HepG2 (cell line): ENCODE measurements at regions not wholly inside any gene's neighbourhood (a gene's known extent, or its start where the extent isn't known, plus 50 kb on each side); places are given as distances from the start of the nearest gene placed in this dataset.
A peak's percentile ranks its signal among the peaks of the same experiment; 100 is the strongest.

Source experiments
- CHD4 ChIP-seq: fragments of 200-600 bp; sonication (generic); IDR thresholded peaks from 2 replicates; pipeline ENCODE4 v1.7.0; 2017; ENCODE audit warnings: mild to moderate bottlenecking, low read length, borderline replicate concordance
- CREM ChIP-seq, 2 experiments: sonication (generic) in 1 of 2; formaldehyde crosslinking in 1 of 2; IDR thresholded peaks; 2 replicates each; pipeline versions ENCODE4 v1.4.0 to v1.6.1; 2016 to 2020; ENCODE audit warnings: antibody characterized with exemption in 1 of 2, mild to moderate bottlenecking in 1 of 2, missing genetic modification reagents in 1 of 2
- FOXJ3 ChIP-seq: sonication (generic); formaldehyde crosslinking; IDR thresholded peaks from 2 replicates; pipeline ENCODE4 v1.4.0; 2020; ENCODE audit warnings: missing genetic modification reagents, mild to moderate bottlenecking, borderline replicate concordance
- HDAC1 ChIP-seq: sonication (generic); formaldehyde crosslinking; IDR thresholded peaks from 2 replicates; pipeline ENCODE4 v1.5.1; 2020; ENCODE audit warnings: mild to moderate bottlenecking, missing genetic modification reagents
- HOXA9 ChIP-seq: sonication (generic); formaldehyde crosslinking; IDR thresholded peaks from 2 replicates; pipeline ENCODE4 v1.8.1; 2022; ENCODE audit warnings: missing genetic modification reagents, mild to moderate bottlenecking, moderate library complexity, borderline replicate concordance
- NPAS2 ChIP-seq: sonication (generic); formaldehyde crosslinking; IDR thresholded peaks from 2 replicates; pipeline ENCODE4 v1.8.0; 2022; ENCODE audit warnings: mild to moderate bottlenecking, missing genetic modification reagents, borderline replicate concordance
- ONECUT2 ChIP-seq: sonication (generic); formaldehyde crosslinking; IDR thresholded peaks from 2 replicates; pipeline ENCODE4 v1.4.0; 2020; ENCODE audit warnings: missing genetic modification reagents
- PHF20 ChIP-seq: sonication (generic); formaldehyde crosslinking; IDR thresholded peaks from 2 replicates; pipeline ENCODE4 v1.5.0; 2020; ENCODE audit warnings: mild to moderate bottlenecking, missing genetic modification reagents
- SAP130 ChIP-seq: IDR thresholded peaks from 2 replicates; pipeline ENCODE4 v1.6.1; 2016; ENCODE audit warnings: low read depth
- SNAI1 ChIP-seq: sonication (generic); formaldehyde crosslinking; IDR thresholded peaks from 2 replicates; pipeline ENCODE4 v1.5.0; 2020; ENCODE audit warnings: mild to moderate bottlenecking, missing genetic modification reagents, borderline replicate concordance
- SOX6 ChIP-seq, 2 experiments: fragments of 450-650 bp in 1 of 2; sonication (generic) in 1 of 2; formaldehyde crosslinking in 1 of 2; IDR thresholded peaks; 2 replicates each; pipeline versions ENCODE4 v1.4.0 to v1.6.1; 2017 to 2020; ENCODE audit warnings: antibody characterized with exemption in 1 of 2, mild to moderate bottlenecking in 1 of 2, missing genetic modification reagents in 1 of 2
- ZMYM4 ChIP-seq: sonication (generic); formaldehyde crosslinking; IDR thresholded peaks from 2 replicates; pipeline ENCODE4 v1.8.1; 2023; ENCODE audit warnings: mild to moderate bottlenecking, missing genetic modification reagents
- ZNF205 ChIP-seq: IDR thresholded peaks from 2 replicates; pipeline ENCODE4 v1.6.1; 2018; ENCODE audit warnings: missing biosample characterization, missing genetic modification reagents
- ZNF3 ChIP-seq: IDR thresholded peaks from 2 replicates; pipeline ENCODE4 v1.7.0; 2017; ENCODE audit warnings: inconsistent platforms
- ZNF317 ChIP-seq: sonication (generic); formaldehyde crosslinking; IDR thresholded peaks from 2 replicates; pipeline ENCODE4 v1.5.0; 2020; ENCODE audit warnings: mild to moderate bottlenecking, missing genetic modification reagents
- ZNF547 ChIP-seq: sonication (generic); formaldehyde crosslinking; IDR thresholded peaks from 2 replicates; pipeline ENCODE4 v1.5.1; 2020; ENCODE audit warnings: mild to moderate bottlenecking, missing genetic modification reagents
- ZNF703 ChIP-seq: sonication (generic); formaldehyde crosslinking; IDR thresholded peaks from 2 replicates; pipeline ENCODE4 v1.5.1; 2020; ENCODE audit warnings: missing genetic modification reagents, mild to moderate bottlenecking, moderate library complexity, borderline replicate concordance
- TF ChIP-seq, protein P1 (sequence below): sonication (generic); formaldehyde crosslinking; IDR thresholded peaks from 2 replicates; pipeline ENCODE4 v1.5.0; 2020; ENCODE audit warnings: missing genetic modification reagents
- TF ChIP-seq, protein P2 (sequence below): sonication (generic); formaldehyde crosslinking; IDR thresholded peaks from 2 replicates; pipeline ENCODE4 v1.4.0; 2020; ENCODE audit warnings: missing genetic modification reagents, mild to moderate bottlenecking, borderline replicate concordance
- TF ChIP-seq, protein P3 (sequence below): IDR thresholded peaks from 2 replicates; pipeline ENCODE4 v1.6.1; 2012; ENCODE audit warnings: inconsistent platforms
- TF ChIP-seq, protein P4 (sequence below): sonication (generic); formaldehyde crosslinking; IDR thresholded peaks from 2 replicates; pipeline ENCODE4 v1.5.0; 2020; ENCODE audit warnings: missing genetic modification reagents
- TF ChIP-seq, protein P5 (sequence below): IDR thresholded peaks from 2 replicates; pipeline ENCODE4 v1.4.0; 2020; ENCODE audit warnings: mild to moderate bottlenecking, missing genetic modification reagents

DNA sequence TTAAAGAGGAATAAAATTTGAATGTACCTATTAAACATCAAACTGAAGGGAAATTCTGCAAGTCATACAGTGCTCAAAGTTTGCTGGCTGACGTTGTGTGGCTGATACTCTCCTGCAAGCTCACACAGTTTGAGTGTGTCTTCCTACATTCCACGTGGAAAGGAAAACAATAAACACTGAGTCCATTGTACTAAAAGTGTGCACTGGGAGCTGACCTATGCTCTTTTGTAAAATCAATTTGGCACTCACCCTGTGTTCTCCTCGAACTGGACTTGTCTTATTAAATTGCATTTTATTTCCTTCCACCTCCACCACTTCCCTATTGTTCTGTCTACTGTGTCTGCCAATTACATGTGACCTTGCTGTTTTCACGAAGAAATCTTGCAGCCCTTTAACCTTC lies 458.0 kb downstream of the CPS1 start (continued):
- no peak for TF ChIP-seq PHF20 (CRISPR knock-in tag)
- TF ChIP-seq ZNF703 (CRISPR knock-in tag): no peak
- TF ChIP-seq SNAI1 (CRISPR knock-in tag): no peak
- TF ChIP-seq CREM (IDR thresholded peaks at IDR 0.05): peak; percentile 44; the same call in 1 of the 2 replicates
- TF ChIP-seq CREM (CRISPR knock-in tag; IDR thresholded peaks at IDR 0.05): no peak
- TF ChIP-seq, protein P1, sequence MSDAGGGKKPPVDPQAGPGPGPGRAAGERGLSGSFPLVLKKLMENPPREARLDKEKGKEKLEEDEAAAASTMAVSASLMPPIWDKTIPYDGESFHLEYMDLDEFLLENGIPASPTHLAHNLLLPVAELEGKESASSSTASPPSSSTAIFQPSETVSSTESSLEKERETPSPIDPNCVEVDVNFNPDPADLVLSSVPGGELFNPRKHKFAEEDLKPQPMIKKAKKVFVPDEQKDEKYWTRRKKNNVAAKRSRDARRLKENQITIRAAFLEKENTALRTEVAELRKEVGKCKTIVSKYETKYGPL (CRISPR knock-in tag): no peak
- TF ChIP-seq ZMYM4: peak; percentile 73
- TF ChIP-seq, protein P2, sequence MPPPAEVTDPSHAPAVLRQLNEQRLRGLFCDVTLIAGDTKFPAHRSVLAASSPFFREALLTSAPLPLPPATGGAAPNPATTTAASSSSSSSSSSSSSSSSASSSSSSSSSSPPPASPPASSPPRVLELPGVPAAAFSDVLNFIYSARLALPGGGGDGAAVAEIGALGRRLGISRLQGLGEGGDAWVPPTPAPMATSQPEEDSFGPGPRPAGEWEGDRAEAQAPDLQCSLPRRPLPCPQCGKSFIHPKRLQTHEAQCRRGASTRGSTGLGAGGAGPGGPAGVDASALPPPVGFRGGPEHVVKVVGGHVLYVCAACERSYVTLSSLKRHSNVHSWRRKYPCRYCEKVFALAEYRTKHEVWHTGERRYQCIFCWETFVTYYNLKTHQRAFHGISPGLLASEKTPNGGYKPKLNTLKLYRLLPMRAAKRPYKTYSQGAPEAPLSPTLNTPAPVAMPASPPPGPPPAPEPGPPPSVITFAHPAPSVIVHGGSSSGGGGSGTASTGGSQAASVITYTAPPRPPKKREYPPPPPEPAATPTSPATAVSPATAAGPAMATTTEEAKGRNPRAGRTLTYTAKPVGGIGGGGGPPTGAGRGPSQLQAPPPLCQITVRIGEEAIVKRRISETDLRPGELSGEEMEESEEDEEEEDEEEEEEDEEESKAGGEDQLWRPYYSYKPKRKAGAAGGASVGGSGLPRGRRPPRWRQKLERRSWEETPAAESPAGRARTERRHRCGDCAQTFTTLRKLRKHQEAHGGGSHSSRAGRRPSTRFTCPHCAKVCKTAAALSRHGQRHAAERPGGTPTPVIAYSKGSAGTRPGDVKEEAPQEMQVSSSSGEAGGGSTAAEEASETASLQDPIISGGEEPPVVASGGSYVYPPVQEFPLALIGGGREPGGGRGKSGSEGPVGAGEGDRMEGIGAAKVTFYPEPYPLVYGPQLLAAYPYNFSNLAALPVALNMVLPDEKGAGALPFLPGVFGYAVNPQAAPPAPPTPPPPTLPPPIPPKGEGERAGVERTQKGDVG (CRISPR knock-in tag): no peak
- TF ChIP-seq ZNF205 (CRISPR knock-in tag): 0 out of 2 replicates have a peak, but pooled peaks have one; percentile 63
- TF ChIP-seq NPAS2 (CRISPR knock-in tag): no peak
- TF ChIP-seq SAP130 (CRISPR knock-in tag): peak; percentile 59
- TF ChIP-seq SOX6 (IDR thresholded peaks at IDR 0.05): no peak
- TF ChIP-seq SOX6 (CRISPR knock-in tag; IDR thresholded peaks at IDR 0.05): peak; percentile 97
- TF ChIP-seq FOXJ3 (CRISPR knock-in tag): peak; percentile 51; the same call in 1 of the 2 replicates
- TF ChIP-seq, protein P3, sequence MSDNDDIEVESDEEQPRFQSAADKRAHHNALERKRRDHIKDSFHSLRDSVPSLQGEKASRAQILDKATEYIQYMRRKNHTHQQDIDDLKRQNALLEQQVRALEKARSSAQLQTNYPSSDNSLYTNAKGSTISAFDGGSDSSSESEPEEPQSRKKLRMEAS: peak; percentile 84
- TF ChIP-seq ZNF3 (CRISPR knock-in tag): peak; percentile 87; the same call in 1 of the 2 replicates
- TF ChIP-seq CHD4: 0 out of 2 replicates have a peak, but pooled peaks have one; percentile 42
- no peak for TF ChIP-seq HDAC1
- TF ChIP-seq HOXA9 (CRISPR knock-in tag): no peak
- no peak for TF ChIP-seq ZNF547 (CRISPR knock-in tag)
- TF ChIP-seq, protein P4, sequence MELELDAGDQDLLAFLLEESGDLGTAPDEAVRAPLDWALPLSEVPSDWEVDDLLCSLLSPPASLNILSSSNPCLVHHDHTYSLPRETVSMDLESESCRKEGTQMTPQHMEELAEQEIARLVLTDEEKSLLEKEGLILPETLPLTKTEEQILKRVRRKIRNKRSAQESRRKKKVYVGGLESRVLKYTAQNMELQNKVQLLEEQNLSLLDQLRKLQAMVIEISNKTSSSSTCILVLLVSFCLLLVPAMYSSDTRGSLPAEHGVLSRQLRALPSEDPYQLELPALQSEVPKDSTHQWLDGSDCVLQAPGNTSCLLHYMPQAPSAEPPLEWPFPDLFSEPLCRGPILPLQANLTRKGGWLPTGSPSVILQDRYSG (CRISPR knock-in tag): no peak
- TF ChIP-seq ZNF317 (CRISPR knock-in tag): peak; percentile 91
- TF ChIP-seq ONECUT2 (CRISPR knock-in tag): peak; percentile 61; the same call in 1 of the 2 replicates
- TF ChIP-seq, protein P5, sequence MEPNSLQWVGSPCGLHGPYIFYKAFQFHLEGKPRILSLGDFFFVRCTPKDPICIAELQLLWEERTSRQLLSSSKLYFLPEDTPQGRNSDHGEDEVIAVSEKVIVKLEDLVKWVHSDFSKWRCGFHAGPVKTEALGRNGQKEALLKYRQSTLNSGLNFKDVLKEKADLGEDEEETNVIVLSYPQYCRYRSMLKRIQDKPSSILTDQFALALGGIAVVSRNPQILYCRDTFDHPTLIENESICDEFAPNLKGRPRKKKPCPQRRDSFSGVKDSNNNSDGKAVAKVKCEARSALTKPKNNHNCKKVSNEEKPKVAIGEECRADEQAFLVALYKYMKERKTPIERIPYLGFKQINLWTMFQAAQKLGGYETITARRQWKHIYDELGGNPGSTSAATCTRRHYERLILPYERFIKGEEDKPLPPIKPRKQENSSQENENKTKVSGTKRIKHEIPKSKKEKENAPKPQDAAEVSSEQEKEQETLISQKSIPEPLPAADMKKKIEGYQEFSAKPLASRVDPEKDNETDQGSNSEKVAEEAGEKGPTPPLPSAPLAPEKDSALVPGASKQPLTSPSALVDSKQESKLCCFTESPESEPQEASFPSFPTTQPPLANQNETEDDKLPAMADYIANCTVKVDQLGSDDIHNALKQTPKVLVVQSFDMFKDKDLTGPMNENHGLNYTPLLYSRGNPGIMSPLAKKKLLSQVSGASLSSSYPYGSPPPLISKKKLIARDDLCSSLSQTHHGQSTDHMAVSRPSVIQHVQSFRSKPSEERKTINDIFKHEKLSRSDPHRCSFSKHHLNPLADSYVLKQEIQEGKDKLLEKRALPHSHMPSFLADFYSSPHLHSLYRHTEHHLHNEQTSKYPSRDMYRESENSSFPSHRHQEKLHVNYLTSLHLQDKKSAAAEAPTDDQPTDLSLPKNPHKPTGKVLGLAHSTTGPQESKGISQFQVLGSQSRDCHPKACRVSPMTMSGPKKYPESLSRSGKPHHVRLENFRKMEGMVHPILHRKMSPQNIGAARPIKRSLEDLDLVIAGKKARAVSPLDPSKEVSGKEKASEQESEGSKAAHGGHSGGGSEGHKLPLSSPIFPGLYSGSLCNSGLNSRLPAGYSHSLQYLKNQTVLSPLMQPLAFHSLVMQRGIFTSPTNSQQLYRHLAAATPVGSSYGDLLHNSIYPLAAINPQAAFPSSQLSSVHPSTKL (CRISPR knock-in tag): peak; percentile 92
